ENCODE measurements at regions not wholly inside any gene's neighbourhood (a gene's known extent, or its start where the extent isn't known, plus 50 kb on each side); places are given as distances from the start of the nearest gene placed in this dataset.

GRCh38 chr6:115396112-115396906, 664.4 kb downstream of the FRK start:
- Histone ChIP-seq H3K36me3 (ENCODE audit: control insufficient read depth, insufficient read depth, low read length) (no peaks in the 10 kb centered on the region), H3K9me3 (ENCODE audit: control insufficient read depth, low read length) (no peaks in the 10 kb centered on the region), H3K4me3 (ENCODE audit: insufficient read depth, low read depth, low read length, poor library complexity, severe bottlenecking) (no peak overlapping the region), H3K27ac (ENCODE audit: insufficient read depth, low read length, poor library complexity, severe bottlenecking) (no peak overlapping the region), H3K27me3 (replicated peaks; ENCODE audit: control insufficient read depth, insufficient read depth, low read length, poor library complexity, severe bottlenecking) (no peaks in the 10 kb centered on the region), H3K4me1 (ENCODE audit: control insufficient read depth, insufficient read depth, low read length, poor library complexity, severe bottlenecking) (no peaks in the 10 kb centered on the region)
- DNase-seq, result no peak

GRCh38 chr6:115393821-115394220, 666.9 kb downstream of the FRK start:
- no peak overlapping the region for H3K27ac ChIP-seq (ENCODE audit: insufficient read depth, low read length, poor library complexity, severe bottlenecking)
- no peaks in the 10 kb centered on the region for H3K36me3 ChIP-seq (ENCODE audit: control insufficient read depth, insufficient read depth, low read length)
- H3K4me1 ChIP-seq (ENCODE audit: control insufficient read depth, insufficient read depth, low read length, poor library complexity, severe bottlenecking), result no peaks in the 10 kb centered on the region
- no peaks in the 10 kb centered on the region for H3K9me3 ChIP-seq (ENCODE audit: control insufficient read depth, low read length)
- no peaks in the 10 kb centered on the region for H3K27me3 ChIP-seq (replicated peaks; ENCODE audit: control insufficient read depth, insufficient read depth, low read length, poor library complexity, severe bottlenecking)
- H3K4me3 ChIP-seq (ENCODE audit: insufficient read depth, low read depth, low read length, poor library complexity, severe bottlenecking), result no peak overlapping the region
- no peak for DNase-seq

DNA sequence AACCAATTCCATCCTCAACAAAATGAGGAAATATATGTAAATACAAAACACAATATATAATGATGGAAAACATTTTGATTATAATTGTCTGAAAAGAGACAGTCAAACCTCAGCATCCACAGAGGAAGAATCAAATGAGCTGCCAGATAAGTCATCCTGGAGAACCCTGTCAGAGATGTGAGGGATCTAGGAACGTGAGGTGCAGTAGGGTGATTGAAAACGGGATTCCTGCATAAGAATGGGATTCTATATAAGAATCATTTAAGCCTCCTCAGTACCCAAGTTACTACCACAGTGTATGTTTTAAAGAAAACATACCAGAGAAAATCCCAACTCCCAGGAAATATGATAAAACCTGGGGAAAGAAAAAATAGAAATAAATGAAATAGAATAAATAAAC, 690.5 kb downstream of the FRK start:
- Histone ChIP-seq H3K27me3 (replicated peaks; ENCODE audit: control insufficient read depth, insufficient read depth, low read length, poor library complexity, severe bottlenecking) (no peaks in the 10 kb centered on the region), H3K4me3 (ENCODE audit: insufficient read depth, low read depth, low read length, poor library complexity, severe bottlenecking) (no peak overlapping the region), H3K4me1 (ENCODE audit: control insufficient read depth, insufficient read depth, low read length, poor library complexity, severe bottlenecking) (no peaks in the 10 kb centered on the region), H3K9me3 (ENCODE audit: control insufficient read depth, low read length) (no peaks in the 10 kb centered on the region), H3K36me3 (ENCODE audit: control insufficient read depth, insufficient read depth, low read length) (no peaks in the 10 kb centered on the region), H3K27ac (ENCODE audit: insufficient read depth, low read length, poor library complexity, severe bottlenecking) (no peak overlapping the region)
- no peak for DNase-seq

DNA sequence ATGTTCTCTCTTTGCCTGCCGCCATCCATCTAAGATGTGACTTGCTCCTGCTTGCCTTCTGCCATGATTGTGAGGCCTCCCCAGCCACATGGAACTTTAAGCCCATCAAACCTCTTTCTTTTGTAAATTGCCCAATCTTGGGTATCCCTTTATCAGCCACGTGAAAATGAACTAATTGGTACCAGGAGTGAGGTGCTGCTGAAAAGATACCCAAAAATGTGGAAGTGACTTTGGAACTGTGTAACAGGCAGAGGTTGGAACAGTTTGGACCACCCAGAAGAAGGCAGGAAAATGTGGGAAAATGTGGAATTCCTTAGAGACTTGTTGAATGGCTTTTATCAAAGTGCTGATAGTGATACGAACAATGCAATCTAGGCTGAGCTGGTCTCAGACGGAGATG, 694.9 kb downstream of the FRK start:
- Histone ChIP-seq H3K4me1 (ENCODE audit: control insufficient read depth, insufficient read depth, low read length, poor library complexity, severe bottlenecking) (no peaks in the 10 kb centered on the region), H3K4me3 (ENCODE audit: insufficient read depth, low read depth, low read length, poor library complexity, severe bottlenecking) (no peak overlapping the region), H3K27ac (ENCODE audit: insufficient read depth, low read length, poor library complexity, severe bottlenecking) (no peak overlapping the region), H3K27me3 (replicated peaks; ENCODE audit: control insufficient read depth, insufficient read depth, low read length, poor library complexity, severe bottlenecking) (no peaks in the 10 kb centered on the region), H3K9me3 (ENCODE audit: control insufficient read depth, low read length) (no peaks in the 10 kb centered on the region), H3K36me3 (ENCODE audit: control insufficient read depth, insufficient read depth, low read length) (no peaks in the 10 kb centered on the region)
- DNase-seq, result no peak

DNA sequence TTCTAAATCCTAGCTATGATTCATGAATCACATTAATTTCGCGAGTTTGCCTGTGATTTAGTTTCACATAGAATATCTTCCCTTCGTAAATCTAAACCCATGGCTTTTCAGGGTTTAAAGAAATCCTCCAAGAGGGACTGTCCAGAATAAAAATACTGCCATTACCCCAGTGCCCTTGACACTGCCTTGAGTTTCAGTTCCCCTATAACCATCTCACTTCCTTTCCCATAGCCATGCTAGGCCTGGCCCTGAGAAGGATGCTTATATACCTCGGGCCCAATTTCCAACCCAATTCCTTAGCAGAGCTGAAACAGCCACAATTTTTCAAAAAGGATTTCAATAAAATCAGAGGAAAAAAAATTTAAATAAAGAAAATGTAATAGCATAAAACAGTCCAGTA, 697.3 kb downstream of the FRK start:
- DNase-seq, result no peak
- Histone ChIP-seq H3K4me3 (ENCODE audit: insufficient read depth, low read depth, low read length, poor library complexity, severe bottlenecking) (no peak overlapping the region), H3K36me3 (ENCODE audit: control insufficient read depth, insufficient read depth, low read length) (no peaks in the 10 kb centered on the region), H3K27me3 (replicated peaks; ENCODE audit: control insufficient read depth, insufficient read depth, low read length, poor library complexity, severe bottlenecking) (no peaks in the 10 kb centered on the region), H3K4me1 (ENCODE audit: control insufficient read depth, insufficient read depth, low read length, poor library complexity, severe bottlenecking) (no peaks in the 10 kb centered on the region), H3K9me3 (ENCODE audit: control insufficient read depth, low read length) (no peaks in the 10 kb centered on the region), H3K27ac (ENCODE audit: insufficient read depth, low read length, poor library complexity, severe bottlenecking) (no peak overlapping the region)

GRCh38 chr6:115362234-115362633, 698.5 kb downstream of the FRK start:
- H3K4me3 ChIP-seq (ENCODE audit: insufficient read depth, low read depth, low read length, poor library complexity, severe bottlenecking), result no peak overlapping the region
- no peaks in the 10 kb centered on the region for H3K4me1 ChIP-seq (ENCODE audit: control insufficient read depth, insufficient read depth, low read length, poor library complexity, severe bottlenecking)
- no peaks in the 10 kb centered on the region for H3K36me3 ChIP-seq (ENCODE audit: control insufficient read depth, insufficient read depth, low read length)
- H3K9me3 ChIP-seq (ENCODE audit: control insufficient read depth, low read length), result no peaks in the 10 kb centered on the region
- H3K27ac ChIP-seq (ENCODE audit: insufficient read depth, low read length, poor library complexity, severe bottlenecking), result no peak overlapping the region
- H3K27me3 ChIP-seq (replicated peaks; ENCODE audit: control insufficient read depth, insufficient read depth, low read length, poor library complexity, severe bottlenecking), result no peaks in the 10 kb centered on the region
- DNase-seq, result no peak

GRCh38 chr6:115360602-115361325, 699.9 kb downstream of the FRK start:
- Histone ChIP-seq H3K27me3 (replicated peaks; ENCODE audit: control insufficient read depth, insufficient read depth, low read length, poor library complexity, severe bottlenecking) (no peaks in the 10 kb centered on the region), H3K36me3 (ENCODE audit: control insufficient read depth, insufficient read depth, low read length) (no peaks in the 10 kb centered on the region), H3K4me3 (ENCODE audit: insufficient read depth, low read depth, low read length, poor library complexity, severe bottlenecking) (no peak overlapping the region)

DNA sequence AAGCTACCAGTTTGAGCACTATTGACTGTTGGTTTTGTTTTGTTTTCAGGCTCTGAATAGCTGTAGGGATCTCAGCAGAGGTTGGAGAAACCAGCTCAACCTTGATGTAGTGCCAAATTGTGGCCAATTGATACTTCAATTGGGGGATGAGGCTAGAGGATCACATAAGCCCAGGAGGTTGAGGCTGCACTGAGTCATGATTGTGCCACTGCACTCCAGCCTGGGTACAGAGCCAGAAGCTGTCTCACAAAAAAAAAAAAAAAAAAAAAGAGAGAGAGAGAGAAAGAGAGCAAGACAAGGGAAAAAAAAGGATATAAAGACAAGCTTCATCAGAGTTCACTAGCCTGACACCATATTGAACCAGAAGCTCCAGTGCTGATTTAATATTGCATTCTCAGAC, 702.1 kb downstream of the FRK start:
- no peaks in the 10 kb centered on the region for H3K4me1 ChIP-seq (ENCODE audit: control insufficient read depth, insufficient read depth, low read length, poor library complexity, severe bottlenecking)
- no peak overlapping the region for H3K4me3 ChIP-seq (ENCODE audit: insufficient read depth, low read depth, low read length, poor library complexity, severe bottlenecking)
- H3K27me3 ChIP-seq (replicated peaks; ENCODE audit: control insufficient read depth, insufficient read depth, low read length, poor library complexity, severe bottlenecking), result no peaks in the 10 kb centered on the region
- DNase-seq, result no peak
- H3K27ac ChIP-seq (ENCODE audit: insufficient read depth, low read length, poor library complexity, severe bottlenecking), result no peak overlapping the region
- no peaks in the 10 kb centered on the region for H3K9me3 ChIP-seq (ENCODE audit: control insufficient read depth, low read length)
- H3K36me3 ChIP-seq (ENCODE audit: control insufficient read depth, insufficient read depth, low read length), result no peaks in the 10 kb centered on the region

More at GRCh38 chr6:115360602-115361325, 699.9 kb downstream of the FRK start:
- Histone ChIP-seq H3K27ac (ENCODE audit: insufficient read depth, low read length, poor library complexity, severe bottlenecking) (no peak overlapping the region), H3K9me3 (ENCODE audit: control insufficient read depth, low read length) (no peaks in the 10 kb centered on the region), H3K4me1 (ENCODE audit: control insufficient read depth, insufficient read depth, low read length, poor library complexity, severe bottlenecking) (no peaks in the 10 kb centered on the region)
- no peak for DNase-seq

- no peak overlapping the region for H3K27ac ChIP-seq (ENCODE audit: insufficient read depth, low read length, poor library complexity, severe bottlenecking)
- no peaks in the 10 kb centered on the region for H3K9me3 ChIP-seq (ENCODE audit: control insufficient read depth, low read length)
- DNase-seq, result no peak
- H3K4me3 ChIP-seq (ENCODE audit: insufficient read depth, low read depth, low read length, poor library complexity, severe bottlenecking), result no peak overlapping the region
- H3K4me1 ChIP-seq (ENCODE audit: control insufficient read depth, insufficient read depth, low read length, poor library complexity, severe bottlenecking), result no peaks in the 10 kb centered on the region
- no peaks in the 10 kb centered on the region for H3K27me3 ChIP-seq (replicated peaks; ENCODE audit: control insufficient read depth, insufficient read depth, low read length, poor library complexity, severe bottlenecking)
- no peaks in the 10 kb centered on the region for H3K36me3 ChIP-seq (ENCODE audit: control insufficient read depth, insufficient read depth, low read length)
These were observed 704.3 kb downstream of the FRK start for GRCh38 chr6:115356371-115356770.

- DNase-seq, result no peak
- Histone ChIP-seq H3K9me3 (ENCODE audit: control insufficient read depth, low read length) (no peaks in the 10 kb centered on the region), H3K27me3 (replicated peaks; ENCODE audit: control insufficient read depth, insufficient read depth, low read length, poor library complexity, severe bottlenecking) (no peaks in the 10 kb centered on the region), H3K4me1 (ENCODE audit: control insufficient read depth, insufficient read depth, low read length, poor library complexity, severe bottlenecking) (no peaks in the 10 kb centered on the region), H3K4me3 (ENCODE audit: insufficient read depth, low read depth, low read length, poor library complexity, severe bottlenecking) (no peak overlapping the region), H3K36me3 (ENCODE audit: control insufficient read depth, insufficient read depth, low read length) (no peaks in the 10 kb centered on the region), H3K27ac (ENCODE audit: insufficient read depth, low read length, poor library complexity, severe bottlenecking) (no peak overlapping the region)
These were observed 737.7 kb downstream of the FRK start for GRCh38 chr6:115323001-115323400.
